Ovary (tissue), 3 donors: ENCODE measurements at regions not wholly inside any gene's neighbourhood (a gene's known extent, or its start where the extent isn't known, plus 50 kb on each side); places are given as distances from the start of the nearest gene placed in this dataset.

Experiments used
- EP300 ChIP-seq: sonication (generic); formaldehyde crosslinking; IDR thresholded peaks from one replicate; pipeline ENCODE4 v1.6.1; 2017; ENCODE audit warnings: antibody characterized with exemption
- POLR2A ChIP-seq: fragments of 450-650 bp; IDR thresholded peaks from one replicate; pipeline ENCODE4 v1.6.1; 2017; ENCODE audit warnings: antibody characterized with exemption, mild to moderate bottlenecking, moderate library complexity
- TF ChIP-seq, protein P1 (sequence below), 3 donors: fragments of 450-650 bp in 2 of 3; fragments of 200-600 bp in 1 of 3; IDR thresholded peaks; one replicate each; pipeline versions ENCODE4 v1.5.1 to v1.8.0; 2016 to 2022; ENCODE audit warnings: antibody characterized with exemption in 3 of 3, mild to moderate bottlenecking in 1 of 3
- donor health status: DM: no; HTN: no; CAD: no.

DNA sequence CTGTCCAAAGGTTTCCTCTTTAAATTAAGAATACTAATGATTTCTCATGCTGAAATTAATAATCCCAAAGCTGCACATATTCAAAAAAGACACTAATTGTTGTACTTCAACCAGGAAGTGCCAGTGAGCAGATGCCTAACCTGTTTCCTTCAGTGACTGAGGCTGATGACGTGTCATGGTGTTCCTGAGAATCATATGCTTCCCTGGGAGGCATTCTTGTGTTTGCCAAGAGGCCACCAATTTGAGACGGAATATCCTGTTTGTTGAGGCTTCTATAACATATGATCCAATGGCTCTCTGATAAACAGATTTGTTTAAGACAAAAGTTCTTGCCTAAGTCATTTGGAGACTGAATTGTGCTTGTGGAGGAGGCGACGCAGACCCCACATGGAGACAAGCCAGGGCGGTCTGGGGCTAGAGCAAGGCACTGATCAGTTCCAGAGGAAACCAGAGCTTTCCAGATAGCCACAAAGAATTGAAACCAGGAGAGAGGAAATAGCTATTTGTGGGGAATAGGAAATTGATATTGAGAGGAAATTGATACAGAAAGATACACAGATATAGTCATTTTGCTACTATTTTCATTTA lies 66.4 kb upstream of the ZNF608 start:
- TF ChIP-seq, protein P1, sequence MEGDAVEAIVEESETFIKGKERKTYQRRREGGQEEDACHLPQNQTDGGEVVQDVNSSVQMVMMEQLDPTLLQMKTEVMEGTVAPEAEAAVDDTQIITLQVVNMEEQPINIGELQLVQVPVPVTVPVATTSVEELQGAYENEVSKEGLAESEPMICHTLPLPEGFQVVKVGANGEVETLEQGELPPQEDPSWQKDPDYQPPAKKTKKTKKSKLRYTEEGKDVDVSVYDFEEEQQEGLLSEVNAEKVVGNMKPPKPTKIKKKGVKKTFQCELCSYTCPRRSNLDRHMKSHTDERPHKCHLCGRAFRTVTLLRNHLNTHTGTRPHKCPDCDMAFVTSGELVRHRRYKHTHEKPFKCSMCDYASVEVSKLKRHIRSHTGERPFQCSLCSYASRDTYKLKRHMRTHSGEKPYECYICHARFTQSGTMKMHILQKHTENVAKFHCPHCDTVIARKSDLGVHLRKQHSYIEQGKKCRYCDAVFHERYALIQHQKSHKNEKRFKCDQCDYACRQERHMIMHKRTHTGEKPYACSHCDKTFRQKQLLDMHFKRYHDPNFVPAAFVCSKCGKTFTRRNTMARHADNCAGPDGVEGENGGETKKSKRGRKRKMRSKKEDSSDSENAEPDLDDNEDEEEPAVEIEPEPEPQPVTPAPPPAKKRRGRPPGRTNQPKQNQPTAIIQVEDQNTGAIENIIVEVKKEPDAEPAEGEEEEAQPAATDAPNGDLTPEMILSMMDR (IDR thresholded peaks at IDR 0.05): no peak
- TF ChIP-seq POLR2A (no peak), EP300 (no peak)
